NCI-H187 treated with DMSO at 0.1 percent for 48 hours (cell line): ENCODE measurements at regions not wholly inside any gene's neighbourhood (a gene's known extent, or its start where the extent isn't known, plus 50 kb on each side); places are given as distances from the start of the nearest gene placed in this dataset.

Experiments
- DNase-seq: peaks from one replicate; lab custom pipeline; 2025; lab: John Stamatoyannopoulos, UW

- no peak for DNase-seq
These were observed 97.4 kb upstream of the ITGA6 start for GRCh38 chr2:172329774-172330671.

- no peak for DNase-seq
These were observed 94.9 kb upstream of the ITGA6 start for GRCh38 chr2:172332507-172332906.

DNA sequence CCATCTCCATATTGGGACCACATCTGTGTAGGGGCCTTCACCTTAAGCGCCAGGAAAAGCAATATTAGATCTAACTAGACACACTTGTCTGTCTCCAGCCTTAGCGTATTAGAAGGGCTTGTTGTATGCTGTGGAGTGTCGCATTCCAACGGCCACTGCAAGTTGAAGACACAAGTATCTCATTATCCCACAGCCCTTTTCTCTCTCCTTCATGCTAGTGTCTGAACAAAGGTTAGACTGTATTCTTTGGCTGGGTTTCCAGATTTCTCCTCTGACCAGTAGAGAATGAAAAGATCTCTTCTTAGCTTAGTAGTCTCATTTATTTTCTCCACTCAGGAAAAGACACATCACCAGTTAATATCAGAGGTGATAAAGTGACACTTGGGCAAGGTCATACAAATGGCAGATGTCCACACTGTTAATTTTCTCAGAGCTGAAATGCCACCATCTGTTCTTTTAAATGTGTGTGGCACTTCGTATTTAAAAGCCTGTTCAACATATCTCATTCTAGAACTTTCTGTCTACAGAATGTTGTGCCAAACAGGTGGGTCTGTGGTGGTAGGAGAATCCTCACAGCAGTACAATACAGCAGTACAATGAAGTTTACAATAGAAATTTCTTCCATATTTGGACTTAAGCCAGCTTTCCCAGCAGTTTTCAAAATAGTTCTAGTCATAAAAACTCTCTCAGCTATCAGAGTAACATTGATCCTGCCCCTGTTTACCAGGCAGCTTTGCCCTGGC lies 94.0 kb upstream of the ITGA6 start:
- DNase-seq: no peak

GRCh38 chr2:172333978-172334330 lies 93.4 kb upstream of the ITGA6 start:
- DNase-seq: no peak

- no peak for DNase-seq
These were observed 92.4 kb upstream of the ITGA6 start for GRCh38 chr2:172334988-172335387.

GRCh38 chr2:172335736-172336135 lies 91.7 kb upstream of the ITGA6 start:
- no peak for DNase-seq

- no peak for DNase-seq
These were observed 90.7 kb upstream of the ITGA6 start for GRCh38 chr2:172336681-172337080.

DNA sequence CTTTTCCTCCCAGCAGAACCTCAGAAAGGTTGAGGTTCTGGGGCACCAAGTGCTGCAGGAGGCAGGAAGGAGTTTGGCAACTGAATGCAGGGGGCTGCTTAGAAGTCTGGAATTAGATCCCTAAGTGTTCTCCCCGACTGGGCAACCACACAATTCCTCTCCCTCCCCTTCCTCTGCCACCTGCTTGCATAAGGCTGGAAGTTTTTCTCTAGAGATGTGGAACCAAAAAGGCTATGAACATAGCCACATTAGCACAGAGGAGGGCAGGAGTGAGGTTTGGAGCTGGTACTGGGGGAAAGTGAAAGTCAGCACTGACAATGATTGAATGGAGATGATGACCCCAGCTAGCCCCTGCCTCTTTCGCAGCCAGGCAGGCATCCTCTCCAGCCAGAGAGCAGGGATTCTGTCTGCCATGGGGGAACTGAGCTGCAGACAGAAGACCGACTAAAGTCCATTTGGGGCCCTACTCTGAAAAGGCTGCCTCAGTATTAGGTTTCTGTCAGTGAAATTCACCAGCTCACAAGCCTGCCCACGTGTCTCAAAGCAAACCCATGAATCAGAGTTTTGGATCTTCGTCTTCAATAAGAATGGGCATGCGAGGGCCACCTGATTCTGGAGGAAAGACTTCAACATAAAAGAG lies 87.9 kb upstream of the ITGA6 start:
- DNase-seq: no peak

- no peak for DNase-seq
These were observed 87.0 kb upstream of the ITGA6 start for GRCh38 chr2:172340394-172340793.

DNA sequence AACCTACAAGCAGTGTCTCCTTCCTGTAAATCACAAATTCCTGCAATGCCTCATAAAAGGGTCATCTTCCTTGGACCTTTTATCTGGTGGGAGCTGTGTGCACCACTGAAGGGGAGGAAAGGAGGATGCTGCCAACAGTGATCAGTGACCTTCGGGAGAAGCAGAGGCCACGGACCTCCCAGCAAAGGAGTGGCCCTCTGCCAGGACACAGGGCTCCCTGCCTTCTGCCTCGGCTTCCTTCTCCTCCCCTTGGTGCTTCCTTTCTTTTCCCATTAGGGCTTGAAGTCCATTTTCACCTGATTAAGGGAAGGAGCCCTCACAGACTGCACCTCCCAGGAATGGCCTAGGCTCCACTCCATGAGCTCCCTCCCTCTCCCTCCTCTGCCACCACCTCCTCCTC lies 85.3 kb upstream of the ITGA6 start:
- DNase-seq: no peak

GRCh38 chr2:172342611-172343010 lies 84.8 kb upstream of the ITGA6 start:
- DNase-seq: no peak

GRCh38 chr2:172344159-172344558 lies 83.2 kb upstream of the ITGA6 start:
- DNase-seq: no peak

- DNase-seq: no peak
These were observed 81.3 kb upstream of the ITGA6 start for GRCh38 chr2:172345956-172346555.

DNA sequence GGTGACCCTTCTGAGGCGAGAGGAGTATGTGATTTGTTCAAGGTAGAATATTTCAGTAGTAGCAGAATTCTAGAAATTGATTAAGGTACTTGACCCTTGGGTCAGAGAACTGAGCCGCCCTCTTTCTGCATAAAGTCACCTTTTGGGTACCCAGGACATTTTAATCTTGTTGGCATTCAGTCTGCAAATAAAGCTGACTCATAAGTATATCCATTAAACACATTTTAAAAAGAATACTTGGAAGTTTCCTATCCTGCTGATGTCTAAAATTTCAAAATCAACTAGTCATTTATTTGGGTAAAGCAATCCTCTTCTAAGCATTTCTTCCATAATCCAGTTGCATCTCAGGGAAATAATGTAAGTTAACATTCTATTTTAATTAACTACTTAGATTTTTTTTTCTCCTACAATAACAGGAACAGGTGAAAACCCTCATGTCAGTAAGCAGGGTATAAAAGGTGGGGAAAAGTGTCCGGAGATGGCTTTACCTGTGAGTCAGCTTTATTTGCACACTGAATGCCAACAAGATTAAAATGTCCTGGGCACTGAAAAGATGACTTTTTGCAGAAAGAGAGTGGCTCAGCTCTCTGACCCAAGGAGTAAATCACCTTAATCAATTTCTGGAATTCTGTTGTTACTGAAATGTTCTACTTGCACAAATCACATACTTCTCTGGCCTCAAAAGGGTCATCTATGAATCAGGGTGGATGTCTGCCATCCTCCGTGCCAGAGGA lies 78.7 kb upstream of the ITGA6 start:
- DNase-seq: no peak

DNA sequence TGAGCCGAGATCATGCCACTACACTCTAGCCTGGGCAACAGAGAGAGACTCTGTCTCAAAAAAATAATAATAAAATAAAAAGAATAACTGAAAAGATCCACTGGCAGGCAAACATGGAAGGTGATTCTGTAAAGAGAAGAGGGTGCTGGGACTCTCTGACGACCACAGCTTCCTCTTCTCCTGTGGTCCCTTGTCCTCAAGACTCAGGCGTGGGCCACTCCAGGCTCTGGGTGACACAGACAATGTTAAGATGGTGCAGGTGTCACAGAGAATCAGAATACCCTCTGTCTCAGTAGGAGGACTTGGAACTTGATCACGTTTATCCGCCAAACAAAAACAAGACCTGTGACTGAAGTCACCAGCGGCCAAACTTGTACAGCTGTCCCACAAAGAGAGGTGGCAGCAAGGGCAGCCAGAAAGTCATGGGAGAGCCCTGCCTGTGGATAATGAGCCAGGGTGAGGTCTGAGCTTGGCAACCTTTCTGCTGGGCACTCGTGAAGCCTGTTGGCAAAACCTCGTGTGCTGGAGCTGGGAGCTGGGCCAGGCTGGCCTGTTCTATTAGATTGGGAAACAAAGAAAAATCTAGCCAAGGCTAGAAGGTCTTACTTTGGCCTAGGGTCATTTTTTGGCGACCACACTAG lies 76.4 kb upstream of the ITGA6 start:
- DNase-seq: no peak

GRCh38 chr2:172351586-172351985 lies 75.8 kb upstream of the ITGA6 start:
- DNase-seq: no peak

DNA sequence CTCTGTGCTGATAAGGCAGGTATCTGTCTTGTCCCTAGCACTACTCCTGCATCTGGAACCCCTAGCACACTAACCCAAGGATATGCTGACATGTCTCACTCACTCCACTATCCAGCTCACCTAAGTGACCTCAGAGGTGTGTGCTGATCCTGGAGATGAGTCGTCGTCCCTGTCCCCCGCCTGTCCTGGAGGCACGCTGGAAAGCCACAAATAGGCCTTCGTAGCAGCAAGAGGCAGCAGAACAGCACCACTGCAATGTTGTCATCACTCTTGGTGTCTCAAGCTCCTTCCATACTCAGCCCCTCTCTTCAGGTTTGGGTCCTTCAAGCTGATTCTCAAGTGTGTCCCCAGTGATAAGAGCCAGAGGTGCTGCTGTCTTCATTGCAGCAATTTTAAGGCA lies 73.0 kb upstream of the ITGA6 start:
- DNase-seq: no peak

- no peak for DNase-seq
These were observed 69.9 kb upstream of the ITGA6 start for GRCh38 chr2:172357442-172357841.

- no peak for DNase-seq
These were observed 68.5 kb upstream of the ITGA6 start for GRCh38 chr2:172358691-172359556.

DNA sequence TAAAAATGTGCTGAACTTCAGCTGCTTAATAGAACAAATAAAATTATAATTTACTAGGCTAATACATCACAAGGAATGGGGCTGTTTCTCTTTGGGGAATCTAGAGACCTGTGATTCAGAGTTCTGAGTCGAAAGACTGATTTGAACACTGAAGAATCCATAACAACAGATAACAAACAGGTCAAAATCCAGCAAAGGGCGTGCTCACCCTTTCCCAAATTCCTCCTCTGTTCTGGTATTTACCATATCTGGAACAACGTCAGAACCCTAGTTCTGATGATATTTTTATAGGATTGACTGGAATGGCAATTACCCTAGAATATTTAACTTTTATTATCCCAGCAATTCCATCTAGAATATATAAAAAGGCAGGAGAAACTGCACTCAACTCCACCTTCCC lies 66.0 kb upstream of the ITGA6 start:
- DNase-seq: no peak
